HEK293 (cell line): ENCODE measurements at regions not wholly inside any gene's neighbourhood (a gene's known extent, or its start where the extent isn't known, plus 50 kb on each side); places are given as distances from the start of the nearest gene placed in this dataset.

ENCODE experiments used
- CTCF ChIA-PET: fragments of 350-600 bp; formaldehyde crosslinking; extraction: SDS; loops from one replicate; lab custom pipeline; 2021; ENCODE audit warnings: antibody characterized with exemption; lab: Yijun Ruan, JAX
- POLR2A ChIA-PET: fragments of 300-600 bp; formaldehyde crosslinking; extraction: SDS; loops from one replicate; lab custom pipeline; 2020; ENCODE audit warnings: antibody characterized with exemption, inconsistent platforms; lab: Yijun Ruan, JAX
- H3K27ac ChIP-seq: fragments of 200-500 bp; sonication (Bioruptor generic); 2 replicates; pipeline ENCODE4 v1.5.1; 2014; ENCODE audit warnings: low read depth, low read length, control low read depth, inconsistent platforms; ENCODE audit errors: extremely low read depth
- H3K36me3 ChIP-seq, 2 experiments: fragments of 200-500 bp in 1 of 2; sonication (Bioruptor generic) in 1 of 2; 1 replicate in 1 of 2; 2 replicates in 1 of 2; pipeline ENCODE4 v1.5.1; 2014 to 2017; ENCODE audit warnings: inconsistent platforms in 2 of 2, low read length in 2 of 2; ENCODE audit not compliant: control insufficient read depth in 2 of 2, insufficient read depth in 1 of 2
- H3K4me1 ChIP-seq: fragments of 200-500 bp; sonication (Bioruptor generic); 2 replicates; pipeline ENCODE4 v1.5.1; 2014; ENCODE audit warnings: mild to moderate bottlenecking, low read length, inconsistent platforms; ENCODE audit not compliant: control insufficient read depth, insufficient read depth
- H3K4me3 ChIP-seq: 2 replicates; pipeline ENCODE4 v1.5.1; 2011; ENCODE audit warnings: low read depth, mild to moderate bottlenecking, control low read depth, low read length, moderate library complexity
- H3K9me3 ChIP-seq: fragments of 200-500 bp; sonication (Bioruptor generic); 2 replicates; pipeline ENCODE4 v1.5.1; 2014; ENCODE audit warnings: low read depth, low read length, inconsistent platforms; ENCODE audit not compliant: control insufficient read depth, insufficient read depth
- GLI4 ChIP-seq: fragments of 450-650 bp; formaldehyde crosslinking; IDR thresholded peaks from 2 replicates; pipeline ENCODE4 v1.5.1; 2016; ENCODE audit warnings: missing biosample characterization, missing genetic modification characterization
- SCRT2 ChIP-seq: fragments of 450-650 bp; formaldehyde crosslinking; IDR thresholded peaks from 2 replicates; pipeline ENCODE4 v1.5.1; 2016; ENCODE audit warnings: missing biosample characterization, missing genetic modification characterization
- SETDB1 ChIP-seq: IDR thresholded peaks from one replicate; pipeline ENCODE4 v1.6.1; 2017; ENCODE audit warnings: mild to moderate bottlenecking, low read length, moderate library complexity, mixed read lengths; ENCODE audit not compliant: insufficient read length
- WT1 ChIP-seq: fragments of 450-650 bp; formaldehyde crosslinking; IDR thresholded peaks from 2 replicates; pipeline ENCODE4 v1.5.1; 2016; ENCODE audit warnings: missing biosample characterization, missing genetic modification characterization
- ZBTB10 ChIP-seq: fragments of 450-650 bp; formaldehyde crosslinking; IDR thresholded peaks from 2 replicates; pipeline ENCODE4 v1.5.1; 2016; ENCODE audit warnings: missing biosample characterization, missing genetic modification characterization
- ZBTB17 ChIP-seq: fragments of 450-650 bp; formaldehyde crosslinking; IDR thresholded peaks from 2 replicates; pipeline ENCODE4 v1.5.1; 2016; ENCODE audit warnings: missing biosample characterization, missing genetic modification characterization
- ZFHX2 ChIP-seq: fragments of 450-650 bp; formaldehyde crosslinking; conservative IDR thresholded peaks from 2 replicates; pipeline ENCODE4 v1.5.1; 2016; ENCODE audit warnings: missing biosample characterization, missing genetic modification characterization
- ZNF10 ChIP-seq: fragments of 450-650 bp; formaldehyde crosslinking; IDR thresholded peaks from 2 replicates; pipeline ENCODE4 v1.5.1; 2017; ENCODE audit warnings: missing biosample characterization, missing genetic modification characterization
- ZNF202 ChIP-seq: fragments of 450-650 bp; formaldehyde crosslinking; IDR thresholded peaks from 2 replicates; pipeline ENCODE4 v1.5.1; 2016; ENCODE audit warnings: missing biosample characterization, missing genetic modification characterization, borderline replicate concordance
- ZNF23 ChIP-seq: fragments of 450-650 bp; formaldehyde crosslinking; IDR thresholded peaks from 2 replicates; pipeline ENCODE4 v1.5.1; 2016; ENCODE audit warnings: missing biosample characterization, missing genetic modification characterization, borderline replicate concordance
- ZNF529 ChIP-seq: fragments of 450-650 bp; formaldehyde crosslinking; IDR thresholded peaks from 2 replicates; pipeline ENCODE4 v1.5.1; 2017; ENCODE audit warnings: missing genetic modification characterization, missing biosample characterization; ENCODE audit not compliant: insufficient replicate concordance
- ZNF776 ChIP-seq: fragments of 450-650 bp; formaldehyde crosslinking; IDR thresholded peaks from 2 replicates; pipeline ENCODE4 v1.5.0; 2017; ENCODE audit warnings: missing biosample characterization, missing genetic modification characterization, borderline replicate concordance
- ZNF830 ChIP-seq: fragments of 450-650 bp; IDR thresholded peaks from 2 replicates; pipeline ENCODE4 v1.5.0; 2018; ENCODE audit warnings: missing biosample characterization, missing genetic modification characterization, low read depth, mild to moderate bottlenecking, moderate library complexity
- ZNF843 ChIP-seq: fragments of 450-650 bp; formaldehyde crosslinking; IDR thresholded peaks from 2 replicates; pipeline ENCODE4 v1.5.1; 2016; ENCODE audit warnings: missing biosample characterization, missing genetic modification characterization
- TF ChIP-seq, protein P1 (sequence below): fragments of 450-650 bp; formaldehyde crosslinking; IDR thresholded peaks from 2 replicates; pipeline ENCODE4 v1.5.1; 2016; ENCODE audit warnings: missing biosample characterization, missing genetic modification characterization
- TF ChIP-seq, protein P2 (sequence below): fragments of 450-650 bp; formaldehyde crosslinking; IDR thresholded peaks from 2 replicates; pipeline ENCODE4 v1.5.1; 2016; ENCODE audit warnings: missing biosample characterization, missing genetic modification characterization, borderline replicate concordance
- TF ChIP-seq, protein P3 (sequence below): fragments of 450-650 bp; formaldehyde crosslinking; IDR thresholded peaks from 2 replicates; pipeline ENCODE4 v1.5.1; 2016; ENCODE audit warnings: missing biosample characterization, missing genetic modification characterization

DNA sequence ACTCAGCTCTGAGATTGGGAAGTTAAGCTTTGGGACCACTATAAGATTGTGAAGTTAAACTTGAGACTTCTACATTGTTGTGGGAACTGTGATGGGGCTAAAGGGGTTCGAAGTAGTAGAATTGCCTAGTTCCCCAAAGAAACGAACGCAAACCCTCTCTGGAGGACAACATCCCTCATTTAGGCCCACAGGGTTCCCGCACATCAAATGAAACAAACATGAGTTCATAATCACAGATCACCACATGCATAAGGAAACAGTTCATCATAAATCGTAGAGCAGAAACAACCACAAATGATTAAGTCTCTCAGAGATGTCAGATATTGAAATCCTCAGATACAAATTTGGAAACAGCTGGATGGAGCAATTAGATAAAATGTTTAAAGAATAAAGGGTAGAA is 55.9 kb upstream of the HPCAL1 start:
- Histone ChIP-seq H3K36me3 (no peaks in the 10 kb centered on the region), H3K4me3 (no peak overlapping the region), H3K4me1 (no peaks in the 10 kb centered on the region), H3K9me3 (no peaks in the 10 kb centered on the region), H3K27ac (no peak overlapping the region)
- no peak for TF ChIP-seq ZBTB17
- no peak for TF ChIP-seq SETDB1
- TF ChIP-seq, protein P1, sequence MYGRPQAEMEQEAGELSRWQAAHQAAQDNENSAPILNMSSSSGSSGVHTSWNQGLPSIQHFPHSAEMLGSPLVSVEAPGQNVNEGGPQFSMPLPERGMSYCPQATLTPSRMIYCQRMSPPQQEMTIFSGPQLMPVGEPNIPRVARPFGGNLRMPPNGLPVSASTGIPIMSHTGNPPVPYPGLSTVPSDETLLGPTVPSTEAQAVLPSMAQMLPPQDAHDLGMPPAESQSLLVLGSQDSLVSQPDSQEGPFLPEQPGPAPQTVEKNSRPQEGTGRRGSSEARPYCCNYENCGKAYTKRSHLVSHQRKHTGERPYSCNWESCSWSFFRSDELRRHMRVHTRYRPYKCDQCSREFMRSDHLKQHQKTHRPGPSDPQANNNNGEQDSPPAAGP (tag by site-specific recombination), result no peak
- TF ChIP-seq ZNF23 (tag by site-specific recombination), result no peak
- TF ChIP-seq ZNF843, result no peak
- TF ChIP-seq, protein P2, sequence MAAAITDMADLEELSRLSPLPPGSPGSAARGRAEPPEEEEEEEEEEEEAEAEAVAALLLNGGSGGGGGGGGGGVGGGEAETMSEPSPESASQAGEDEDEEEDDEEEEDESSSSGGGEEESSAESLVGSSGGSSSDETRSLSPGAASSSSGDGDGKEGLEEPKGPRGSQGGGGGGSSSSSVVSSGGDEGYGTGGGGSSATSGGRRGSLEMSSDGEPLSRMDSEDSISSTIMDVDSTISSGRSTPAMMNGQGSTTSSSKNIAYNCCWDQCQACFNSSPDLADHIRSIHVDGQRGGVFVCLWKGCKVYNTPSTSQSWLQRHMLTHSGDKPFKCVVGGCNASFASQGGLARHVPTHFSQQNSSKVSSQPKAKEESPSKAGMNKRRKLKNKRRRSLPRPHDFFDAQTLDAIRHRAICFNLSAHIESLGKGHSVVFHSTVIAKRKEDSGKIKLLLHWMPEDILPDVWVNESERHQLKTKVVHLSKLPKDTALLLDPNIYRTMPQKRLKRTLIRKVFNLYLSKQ, result no peak
- TF ChIP-seq ZNF776 (tag by site-specific recombination), result no peak
- no peak for TF ChIP-seq ZBTB10 (tag by site-specific recombination)
- TF ChIP-seq SCRT2, result no peak
- no peak for TF ChIP-seq ZNF202 (tag by site-specific recombination)
- TF ChIP-seq GLI4 (tag by site-specific recombination), result no peak
- TF ChIP-seq, protein P3, sequence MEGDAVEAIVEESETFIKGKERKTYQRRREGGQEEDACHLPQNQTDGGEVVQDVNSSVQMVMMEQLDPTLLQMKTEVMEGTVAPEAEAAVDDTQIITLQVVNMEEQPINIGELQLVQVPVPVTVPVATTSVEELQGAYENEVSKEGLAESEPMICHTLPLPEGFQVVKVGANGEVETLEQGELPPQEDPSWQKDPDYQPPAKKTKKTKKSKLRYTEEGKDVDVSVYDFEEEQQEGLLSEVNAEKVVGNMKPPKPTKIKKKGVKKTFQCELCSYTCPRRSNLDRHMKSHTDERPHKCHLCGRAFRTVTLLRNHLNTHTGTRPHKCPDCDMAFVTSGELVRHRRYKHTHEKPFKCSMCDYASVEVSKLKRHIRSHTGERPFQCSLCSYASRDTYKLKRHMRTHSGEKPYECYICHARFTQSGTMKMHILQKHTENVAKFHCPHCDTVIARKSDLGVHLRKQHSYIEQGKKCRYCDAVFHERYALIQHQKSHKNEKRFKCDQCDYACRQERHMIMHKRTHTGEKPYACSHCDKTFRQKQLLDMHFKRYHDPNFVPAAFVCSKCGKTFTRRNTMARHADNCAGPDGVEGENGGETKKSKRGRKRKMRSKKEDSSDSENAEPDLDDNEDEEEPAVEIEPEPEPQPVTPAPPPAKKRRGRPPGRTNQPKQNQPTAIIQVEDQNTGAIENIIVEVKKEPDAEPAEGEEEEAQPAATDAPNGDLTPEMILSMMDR (tag by site-specific recombination), result no peak
- TF ChIP-seq ZNF529 (tag by site-specific recombination), result no peak
- no peak for TF ChIP-seq ZFHX2 (tag by site-specific recombination)
- TF ChIP-seq ZNF10, result no peak
- TF ChIP-seq ZNF830, result no peak
- POLR2A ChIA-PET, result no interaction called here
- CTCF ChIA-PET, result interaction anchor here (0.6 to 0.9 kb wide), 2 partner anchors 78 to 188 kb away, joined by 3 read pairs; no protein-coding TSS in a partner anchor

DNA sequence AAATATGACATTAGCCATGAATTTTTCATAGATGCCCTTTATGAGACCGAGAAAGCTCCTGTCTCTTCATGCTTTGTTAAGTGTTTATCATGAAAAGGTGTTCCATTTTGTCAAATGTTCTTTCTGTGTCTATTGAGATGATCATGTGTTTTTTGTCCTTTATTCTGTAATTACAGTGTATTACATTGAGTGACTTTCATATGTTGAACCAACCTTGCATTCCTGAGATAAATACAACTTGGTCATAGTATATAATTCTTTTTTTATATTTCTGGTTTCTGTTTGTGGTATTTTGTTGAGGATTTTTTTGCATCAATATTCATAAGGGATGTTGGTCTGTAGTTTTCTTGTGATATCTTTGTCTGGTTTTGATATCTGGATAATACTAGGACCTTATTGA is 52.9 kb upstream of the HPCAL1 start:
- Histone ChIP-seq H3K4me3 (no peak overlapping the region), H3K36me3 (no peaks in the 10 kb centered on the region), H3K4me1 (no peaks in the 10 kb centered on the region), H3K9me3 (no peaks in the 10 kb centered on the region), H3K27ac (no peak overlapping the region)
- POLR2A ChIA-PET, result no interaction called here
- CTCF ChIA-PET, result interaction anchor here (0.8 kb wide), 1 partner anchor 54 kb away, joined by 3 read pairs; no protein-coding TSS in a partner anchor
- TF ChIP-seq WT1 (tag by site-specific recombination), result no peak
- peak; percentile 25 for TF ChIP-seq SETDB1
